B cell (primary cell): ENCODE measurements at regions not wholly inside any gene's neighbourhood (a gene's known extent, or its start where the extent isn't known, plus 50 kb on each side); places are given as distances from the start of the nearest gene placed in this dataset.

Source experiments
- CTCF ChIP-seq: fragments of 200-600 bp; IDR thresholded peaks from one replicate; pipeline ENCODE4 v1.8.0; 2022; ENCODE audit warnings: antibody characterized with exemption, mild to moderate bottlenecking
- EZH2 ChIP-seq: IDR thresholded peaks from 2 replicates; pipeline ENCODE4 v1.6.1; 2012; ENCODE audit warnings: borderline replicate concordance, low read depth, mild to moderate bottlenecking, moderate library complexity, low read length; ENCODE audit not compliant: insufficient read depth, poor library complexity, severe bottlenecking

GRCh38 chr2:239855863-239856587 is 169.1 kb downstream of the NDUFA10 start:
- no peak for TF ChIP-seq CTCF
- no peak for TF ChIP-seq EZH2
